Kidney (tissue), 13 donors: ENCODE measurements at regions not wholly inside any gene's neighbourhood (a gene's known extent, or its start where the extent isn't known, plus 50 kb on each side); places are given as distances from the start of the nearest gene placed in this dataset.

Source experiments
- DNase-seq, 5 donors: peaks; one replicate each; pipeline ENCODE4 v3.0.0-alpha.2; 2013 to 2020
- FAIRE-seq: peaks from 2 replicates; lab custom pipeline; 2012; peaks lifted over from hg19 to GRCh38; lab: Jason Lieb, UNC
- H3K27ac ChIP-seq, 2 donors: one replicate each; pipeline ENCODE4 v1.7.0; 2013; ENCODE audit warnings: low read depth in 2 of 2, low read length in 2 of 2, inconsistent platforms in 1 of 2
- H3K27me3 ChIP-seq: one replicate; pipeline ENCODE4 v1.7.1; 2013; ENCODE audit warnings: low read length, inconsistent platforms; ENCODE audit not compliant: control insufficient read depth, insufficient read depth
- H3K36me3 ChIP-seq, 3 donors: one replicate each; pipeline versions ENCODE4 v1.7.0 to v1.7.1; 2013; ENCODE audit warnings: low read length in 3 of 3, control low read depth in 1 of 3, inconsistent platforms in 1 of 3; ENCODE audit not compliant: insufficient read depth in 3 of 3, control insufficient read depth in 2 of 3
- H3K4me1 ChIP-seq, 3 donors: one replicate each; pipeline versions ENCODE4 v1.7.0 to v1.7.1; 2013; ENCODE audit warnings: low read length in 3 of 3, inconsistent platforms in 1 of 3, low read depth in 1 of 3; ENCODE audit not compliant: control insufficient read depth in 2 of 3, insufficient read depth in 2 of 3
- H3K4me3 ChIP-seq, 3 donors: one replicate each; pipeline versions ENCODE4 v1.7.0 to v1.8.1; 2013; ENCODE audit warnings: low read length in 3 of 3, control low read depth in 1 of 3, inconsistent platforms in 1 of 3
- H3K9ac ChIP-seq, 3 donors: one replicate each; pipeline versions ENCODE4 v1.7.0 to v1.7.1; 2013; ENCODE audit warnings: low read length in 3 of 3, control low read depth in 1 of 3, inconsistent platforms in 1 of 3
- H3K9me3 ChIP-seq, 3 donors: one replicate each; pipeline versions ENCODE4 v1.7.0 to v1.7.1; 2013; ENCODE audit warnings: low read length in 3 of 3, control low read depth in 1 of 3, inconsistent platforms in 1 of 3; ENCODE audit not compliant: control insufficient read depth in 2 of 3, insufficient read depth in 1 of 3
- intact Hi-C: fragments of 100-400 bp; cut with DNase I; formaldehyde crosslinking; loops from one replicate; pipeline ENCODE4 v1.11.1; 2022
- TF ChIP-seq, protein P1 (sequence below): IDR thresholded peaks from 3 replicates; pipeline ENCODE4 v1.5.1; 2012; ENCODE audit warnings: mild to moderate bottlenecking, moderate library complexity, borderline replicate concordance; ENCODE audit not compliant: insufficient read depth; ENCODE audit errors: extremely low read depth
- donor health status: control.
- donor health status: control.
- donor health status: control.
- donor health status: control.
- donor health status: control.
- donor health status: DM: yes; HTN: yes; CAD: no.
- donor health status: Normal renal cell carcinoma (clear cell type).

DNA sequence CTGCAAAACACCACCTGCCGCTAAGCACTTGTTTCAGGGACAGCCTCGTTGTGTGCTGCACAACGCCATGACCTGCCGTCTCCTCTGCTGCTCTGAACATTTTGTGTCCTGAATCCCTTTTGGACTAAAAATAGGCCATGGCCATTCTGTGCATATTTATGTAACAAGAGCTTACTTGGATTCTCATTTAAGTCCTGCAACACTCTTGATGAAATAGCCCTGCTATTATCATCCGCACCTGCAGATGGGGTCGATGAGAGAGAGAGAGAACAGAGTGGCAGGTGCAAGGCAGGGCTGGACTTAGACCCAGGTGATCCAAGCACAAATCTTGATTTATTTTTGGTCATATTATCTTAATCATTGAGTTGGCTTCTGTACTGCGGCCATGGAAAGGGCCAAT, 121.2 kb upstream of the PRKCQ start:
- Histone ChIP-seq H3K36me3 (no peaks in the 10 kb centered on the region), H3K27ac (no peak overlapping the region), H3K4me3 (no peak overlapping the region), H3K9me3 (no peaks in the 10 kb centered on the region), H3K27me3 (no peaks in the 10 kb centered on the region), H3K9ac (no peak overlapping the region), H3K4me1 (no peaks in the 10 kb centered on the region)
- DNase-seq (no peak), FAIRE-seq (no peak)
- intact Hi-C loops, result no loop called here
- TF ChIP-seq, protein P1, sequence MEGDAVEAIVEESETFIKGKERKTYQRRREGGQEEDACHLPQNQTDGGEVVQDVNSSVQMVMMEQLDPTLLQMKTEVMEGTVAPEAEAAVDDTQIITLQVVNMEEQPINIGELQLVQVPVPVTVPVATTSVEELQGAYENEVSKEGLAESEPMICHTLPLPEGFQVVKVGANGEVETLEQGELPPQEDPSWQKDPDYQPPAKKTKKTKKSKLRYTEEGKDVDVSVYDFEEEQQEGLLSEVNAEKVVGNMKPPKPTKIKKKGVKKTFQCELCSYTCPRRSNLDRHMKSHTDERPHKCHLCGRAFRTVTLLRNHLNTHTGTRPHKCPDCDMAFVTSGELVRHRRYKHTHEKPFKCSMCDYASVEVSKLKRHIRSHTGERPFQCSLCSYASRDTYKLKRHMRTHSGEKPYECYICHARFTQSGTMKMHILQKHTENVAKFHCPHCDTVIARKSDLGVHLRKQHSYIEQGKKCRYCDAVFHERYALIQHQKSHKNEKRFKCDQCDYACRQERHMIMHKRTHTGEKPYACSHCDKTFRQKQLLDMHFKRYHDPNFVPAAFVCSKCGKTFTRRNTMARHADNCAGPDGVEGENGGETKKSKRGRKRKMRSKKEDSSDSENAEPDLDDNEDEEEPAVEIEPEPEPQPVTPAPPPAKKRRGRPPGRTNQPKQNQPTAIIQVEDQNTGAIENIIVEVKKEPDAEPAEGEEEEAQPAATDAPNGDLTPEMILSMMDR, result no peak

DNA sequence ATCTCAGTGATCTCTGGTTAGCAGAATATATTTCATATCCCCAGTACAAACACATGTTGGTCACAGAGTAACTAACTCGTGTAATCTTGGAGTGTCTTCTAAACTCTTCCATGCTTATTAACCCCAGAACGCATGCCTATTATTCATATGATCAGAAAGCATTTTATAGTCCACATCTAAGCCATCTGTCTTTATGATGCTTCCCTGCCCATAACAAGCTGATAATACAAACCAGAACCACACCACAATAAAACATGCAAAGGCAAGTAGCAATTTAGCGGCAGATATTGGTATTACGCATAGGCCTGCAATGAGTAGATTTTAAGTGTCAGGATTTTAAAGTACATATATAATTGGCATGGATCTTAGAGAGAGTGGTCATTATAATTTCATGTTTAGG, 120.0 kb upstream of the PRKCQ start:
- intact Hi-C loops, result no loop called here
- Histone ChIP-seq H3K27me3 (no peaks in the 10 kb centered on the region), H3K9ac (no peak overlapping the region), H3K4me3 (no peak overlapping the region), H3K9me3 (no peaks in the 10 kb centered on the region), H3K4me1 (no peaks in the 10 kb centered on the region), H3K27ac (no peak overlapping the region), H3K36me3 (no peaks in the 10 kb centered on the region)
- FAIRE-seq, result no peak
- TF ChIP-seq, protein P1, result no peak
- no peak for DNase-seq

DNA sequence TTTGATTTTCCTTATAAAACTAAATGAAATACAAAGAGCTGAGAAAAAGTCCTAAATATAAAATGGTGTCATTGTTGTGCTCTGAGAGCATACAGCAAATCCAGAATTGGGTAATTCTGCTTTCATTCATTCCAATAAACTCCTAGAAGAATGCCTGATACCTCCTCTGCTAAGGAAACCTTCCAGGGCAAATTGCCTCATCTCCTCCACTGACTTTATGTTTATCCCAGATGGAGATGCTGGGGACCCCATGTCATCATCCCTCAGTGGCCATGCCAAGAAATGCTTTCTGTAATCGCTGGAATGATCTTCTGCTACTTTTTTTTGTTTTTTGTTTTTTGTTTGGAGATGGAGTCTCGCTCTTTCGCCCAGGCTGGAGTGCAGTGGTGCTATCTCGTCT, 119.3 kb upstream of the PRKCQ start:
- Histone ChIP-seq H3K27ac (no peak overlapping the region), H3K36me3 (no peaks in the 10 kb centered on the region), H3K9ac (no peak overlapping the region), H3K9me3 (no peaks in the 10 kb centered on the region), H3K4me3 (no peak overlapping the region), H3K4me1 (no peaks in the 10 kb centered on the region), H3K27me3 (no peaks in the 10 kb centered on the region)
- no peak for FAIRE-seq
- intact Hi-C loops, result no loop called here
- no peak for DNase-seq
- TF ChIP-seq, protein P1, result no peak

DNA sequence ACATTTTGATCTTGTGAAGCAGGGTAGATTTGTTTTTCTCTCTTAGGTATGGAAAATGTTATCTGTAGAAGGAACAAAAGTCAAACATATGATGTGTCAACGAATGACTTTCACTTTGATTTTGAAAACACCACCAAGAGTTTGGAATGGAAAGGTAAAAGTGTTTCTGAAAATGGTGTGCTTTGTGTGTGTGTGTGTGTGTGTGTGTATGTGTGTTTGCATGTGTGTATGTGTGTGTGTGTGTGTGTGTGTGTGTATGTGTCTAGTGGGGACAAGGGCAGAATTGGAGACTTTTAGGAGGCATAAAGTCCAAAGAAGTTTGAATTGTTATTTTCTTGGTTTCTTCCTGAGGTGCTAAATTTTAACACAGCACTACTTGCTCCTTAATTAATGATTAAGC, 115.4 kb upstream of the PRKCQ start:
- intact Hi-C loops, result no loop called here
- no peaks in the 10 kb centered on the region for H3K4me1 ChIP-seq
- no peak overlapping the region for H3K4me3 ChIP-seq
- TF ChIP-seq, protein P1, result no peak
- H3K27me3 ChIP-seq, result no peaks in the 10 kb centered on the region
- no peaks in the 10 kb centered on the region for H3K9me3 ChIP-seq
- H3K27ac ChIP-seq, result no peak overlapping the region
- H3K9ac ChIP-seq, result no peak overlapping the region
- no peak for DNase-seq
- no peaks in the 10 kb centered on the region for H3K36me3 ChIP-seq
- FAIRE-seq, result no peak
